AG09309 (cell line): ENCODE measurements at regions not wholly inside any gene's neighbourhood (a gene's known extent, or its start where the extent isn't known, plus 50 kb on each side); places are given as distances from the start of the nearest gene placed in this dataset.

Experiments used
- DNase-seq: peaks from one replicate; pipeline ENCODE4 v3.0.0-alpha.2; 2010; ENCODE audit warnings: low read depth
- H3K4me3 ChIP-seq: 2 replicates; pipeline ENCODE4 v1.5.1; 2011; ENCODE audit warnings: mild to moderate bottlenecking, low read depth, low read length, moderate library complexity; ENCODE audit not compliant: control insufficient read depth
- TF ChIP-seq, protein P1 (sequence below): IDR thresholded peaks from 2 replicates; pipeline ENCODE4 v1.5.1; 2011; ENCODE audit warnings: mild to moderate bottlenecking, low read depth, low read length, inconsistent platforms; ENCODE audit not compliant: insufficient read depth, control insufficient read depth; ENCODE audit errors: missing control alignments

GRCh38 chr18:64415218-64415617 is 266.3 kb upstream of the LINC00305 start:
- no peak for DNase-seq
- TF ChIP-seq, protein P1, sequence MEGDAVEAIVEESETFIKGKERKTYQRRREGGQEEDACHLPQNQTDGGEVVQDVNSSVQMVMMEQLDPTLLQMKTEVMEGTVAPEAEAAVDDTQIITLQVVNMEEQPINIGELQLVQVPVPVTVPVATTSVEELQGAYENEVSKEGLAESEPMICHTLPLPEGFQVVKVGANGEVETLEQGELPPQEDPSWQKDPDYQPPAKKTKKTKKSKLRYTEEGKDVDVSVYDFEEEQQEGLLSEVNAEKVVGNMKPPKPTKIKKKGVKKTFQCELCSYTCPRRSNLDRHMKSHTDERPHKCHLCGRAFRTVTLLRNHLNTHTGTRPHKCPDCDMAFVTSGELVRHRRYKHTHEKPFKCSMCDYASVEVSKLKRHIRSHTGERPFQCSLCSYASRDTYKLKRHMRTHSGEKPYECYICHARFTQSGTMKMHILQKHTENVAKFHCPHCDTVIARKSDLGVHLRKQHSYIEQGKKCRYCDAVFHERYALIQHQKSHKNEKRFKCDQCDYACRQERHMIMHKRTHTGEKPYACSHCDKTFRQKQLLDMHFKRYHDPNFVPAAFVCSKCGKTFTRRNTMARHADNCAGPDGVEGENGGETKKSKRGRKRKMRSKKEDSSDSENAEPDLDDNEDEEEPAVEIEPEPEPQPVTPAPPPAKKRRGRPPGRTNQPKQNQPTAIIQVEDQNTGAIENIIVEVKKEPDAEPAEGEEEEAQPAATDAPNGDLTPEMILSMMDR, result no peak
- no peak overlapping the region for H3K4me3 ChIP-seq

- TF ChIP-seq, protein P1, result no peak
- no peak overlapping the region for H3K4me3 ChIP-seq
- DNase-seq, result no peak
Observed at GRCh38 chr18:64410685-64411084, 261.8 kb upstream of the LINC00305 start.

DNA sequence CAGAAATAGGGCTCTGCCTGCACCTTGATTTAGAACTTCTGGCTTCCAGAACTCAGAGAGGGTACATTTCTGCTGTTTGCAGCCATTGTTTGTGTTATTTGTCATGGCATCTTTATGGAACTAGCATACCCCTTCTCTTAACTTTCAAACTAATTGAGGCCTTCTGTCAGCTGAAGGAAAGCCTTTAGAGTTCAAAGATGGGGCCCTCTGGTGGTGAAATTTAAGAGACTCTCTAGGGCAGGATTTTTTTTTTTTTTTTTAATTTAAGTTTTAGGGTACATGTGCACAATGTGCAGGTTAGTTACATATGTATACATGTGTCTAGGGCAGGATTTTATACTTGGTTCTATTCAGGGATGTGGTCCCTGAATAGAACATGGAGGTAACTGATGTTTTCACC is 260.6 kb upstream of the LINC00305 start:
- DNase-seq, result no peak
- H3K4me3 ChIP-seq, result no peak overlapping the region
- TF ChIP-seq, protein P1, result no peak

DNA sequence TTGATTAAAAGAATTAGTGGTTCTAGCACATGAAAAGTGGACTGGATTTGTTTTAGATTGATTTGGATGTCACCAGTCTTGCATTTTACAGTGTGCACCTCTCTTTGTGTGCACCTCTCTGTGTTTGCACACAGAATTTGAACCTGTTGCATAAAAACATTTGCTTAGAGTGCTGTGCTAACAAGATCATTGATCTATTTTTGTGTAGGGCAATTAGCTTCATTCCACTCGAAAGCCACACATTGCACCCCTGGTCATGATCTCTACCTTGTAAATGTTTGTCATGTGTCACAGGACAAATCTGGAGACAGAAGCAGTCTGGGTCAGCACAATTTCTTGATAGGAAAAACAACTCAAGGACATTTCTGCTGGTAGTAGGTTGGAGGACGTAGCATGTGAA is 258.7 kb upstream of the LINC00305 start:
- TF ChIP-seq, protein P1, result no peak
- DNase-seq, result no peak
- no peak overlapping the region for H3K4me3 ChIP-seq

GRCh38 chr18:64405161-64405560 is 256.3 kb upstream of the LINC00305 start:
- TF ChIP-seq, protein P1, result no peak
- DNase-seq, result no peak

DNA sequence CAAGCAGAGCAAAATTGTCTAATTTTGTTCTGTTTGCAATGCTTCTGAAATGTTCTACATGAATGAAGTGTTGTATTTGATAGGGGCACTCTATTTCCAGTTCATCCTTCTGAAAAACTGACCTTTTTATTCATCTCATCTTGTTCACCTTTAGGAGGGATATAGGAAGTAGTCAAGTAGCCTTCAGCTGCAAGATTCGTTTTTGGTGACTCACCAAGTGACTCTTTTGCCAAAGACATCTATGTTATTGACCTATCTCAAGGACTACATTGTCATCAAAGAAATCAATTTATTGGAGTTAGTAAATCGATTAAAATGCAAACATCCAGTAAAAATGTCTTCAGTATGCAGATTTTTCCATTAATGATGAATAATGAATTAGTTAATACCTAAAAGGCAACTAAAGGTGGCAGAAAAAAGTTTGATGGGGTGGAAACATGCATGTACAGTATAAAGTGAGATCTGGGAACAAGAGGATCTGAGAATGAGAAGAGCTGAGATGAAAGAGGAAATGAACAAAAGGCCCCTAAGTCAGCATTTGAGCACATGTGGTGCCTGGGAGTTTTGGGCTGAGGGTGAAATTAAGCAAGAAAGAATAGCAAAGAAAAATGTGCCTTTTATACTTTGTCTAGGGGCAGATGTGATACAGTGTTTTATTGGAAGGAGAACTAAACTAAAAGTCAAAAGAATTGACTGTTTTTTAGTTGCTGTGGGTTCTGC is 255.1 kb upstream of the LINC00305 start:
- TF ChIP-seq, protein P1, result no peak
- no peak overlapping the region for H3K4me3 ChIP-seq
- no peak for DNase-seq

More at GRCh38 chr18:64405161-64405560, 256.3 kb upstream of the LINC00305 start:
- no peak overlapping the region for H3K4me3 ChIP-seq

DNA sequence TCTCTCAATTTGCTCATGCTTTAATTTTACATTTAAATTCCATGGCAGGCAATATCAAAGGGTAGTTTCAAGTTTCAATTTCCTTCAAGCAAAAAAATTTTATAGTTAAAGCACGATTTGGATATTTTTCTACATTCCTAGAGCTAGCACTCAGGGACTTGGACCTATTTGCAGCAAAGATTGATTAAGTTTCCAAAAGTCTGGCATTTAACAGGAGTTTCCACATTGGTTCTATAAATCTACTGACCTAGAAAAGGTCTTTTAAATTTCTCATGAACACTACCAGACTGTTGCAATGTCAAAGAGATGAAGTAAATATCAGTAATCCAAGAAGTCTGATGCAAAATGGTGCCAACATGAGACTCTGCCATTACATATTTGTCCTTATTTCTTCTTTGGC is 253.7 kb upstream of the LINC00305 start:
- TF ChIP-seq, protein P1, result no peak
- DNase-seq, result no peak
- H3K4me3 ChIP-seq, result no peak overlapping the region
